ENCODE measurements at regions not wholly inside any gene's neighbourhood (a gene's known extent, or its start where the extent isn't known, plus 50 kb on each side); places are given as distances from the start of the nearest gene placed in this dataset.

GRCh38 chr15:62611002-62611401 lies 431.5 kb upstream of the TPM1 start:
- Histone ChIP-seq H3K27me3 (no peaks in the 10 kb centered on the region), H3K9me3 (peaks cover under 1% of the 10 kb centered on the region; the same call in 1 of the 2 replicates), H3K4me3 (no peak overlapping the region), H3K36me3 (no peaks in the 10 kb centered on the region; the same call in 1 of the 2 replicates)
- DNase-seq: no peak

DNA sequence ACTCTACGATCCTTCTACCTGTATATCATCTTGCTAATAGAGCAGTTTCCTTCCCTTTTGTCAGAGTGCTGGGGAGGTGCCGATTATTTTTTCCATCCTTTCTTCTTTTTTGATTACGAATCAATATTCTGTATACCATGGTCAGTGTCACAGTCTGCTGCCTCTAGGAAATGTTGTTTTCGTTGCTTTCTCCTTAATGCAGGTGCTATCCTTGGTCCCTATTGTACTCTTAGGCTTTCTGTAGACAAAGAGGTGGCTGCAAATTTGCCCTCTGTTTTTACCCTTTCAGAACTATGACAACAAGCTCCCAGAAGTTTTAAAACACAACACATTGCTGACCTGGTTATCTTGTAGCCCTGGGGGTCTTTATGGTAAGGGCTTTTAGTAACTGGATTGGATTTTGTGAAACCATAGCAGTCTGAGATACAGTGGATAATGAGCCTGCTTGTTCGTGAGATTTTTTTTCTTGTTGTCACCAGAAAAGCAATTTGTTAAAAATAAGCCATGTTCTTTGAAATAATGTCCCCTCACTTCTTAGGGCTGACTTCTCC lies 430.3 kb upstream of the TPM1 start:
- no peaks in the 10 kb centered on the region for H3K9me3 ChIP-seq
- no peaks in the 10 kb centered on the region; the same call in 1 of the 2 replicates for H3K36me3 ChIP-seq
- no peak overlapping the region for H3K4me3 ChIP-seq
- no peaks in the 10 kb centered on the region for H3K27me3 ChIP-seq
- no peak for DNase-seq

- H3K9me3 ChIP-seq: no peaks in the 10 kb centered on the region
- no peak for DNase-seq
- no peak overlapping the region for H3K4me3 ChIP-seq
- no peaks in the 10 kb centered on the region for H3K27me3 ChIP-seq
- no peaks in the 10 kb centered on the region for H3K36me3 ChIP-seq
These were observed 429.8 kb upstream of the TPM1 start for GRCh38 chr15:62612771-62613170.

GRCh38 chr15:62616746-62617145 lies 425.8 kb upstream of the TPM1 start:
- H3K27me3 ChIP-seq: no peaks in the 10 kb centered on the region
- no peak for DNase-seq
- no peaks in the 10 kb centered on the region for H3K9me3 ChIP-seq
- no peaks in the 10 kb centered on the region; the same call in 1 of the 2 replicates for H3K36me3 ChIP-seq
- no peak overlapping the region for H3K4me3 ChIP-seq

- H3K4me3 ChIP-seq: no peak overlapping the region
- H3K27me3 ChIP-seq: no peaks in the 10 kb centered on the region
- no peak for DNase-seq
- no peaks in the 10 kb centered on the region for H3K9me3 ChIP-seq
- no peaks in the 10 kb centered on the region; the same call in 1 of the 2 replicates for H3K36me3 ChIP-seq
These were observed 424.8 kb upstream of the TPM1 start for GRCh38 chr15:62617741-62618140.

DNA sequence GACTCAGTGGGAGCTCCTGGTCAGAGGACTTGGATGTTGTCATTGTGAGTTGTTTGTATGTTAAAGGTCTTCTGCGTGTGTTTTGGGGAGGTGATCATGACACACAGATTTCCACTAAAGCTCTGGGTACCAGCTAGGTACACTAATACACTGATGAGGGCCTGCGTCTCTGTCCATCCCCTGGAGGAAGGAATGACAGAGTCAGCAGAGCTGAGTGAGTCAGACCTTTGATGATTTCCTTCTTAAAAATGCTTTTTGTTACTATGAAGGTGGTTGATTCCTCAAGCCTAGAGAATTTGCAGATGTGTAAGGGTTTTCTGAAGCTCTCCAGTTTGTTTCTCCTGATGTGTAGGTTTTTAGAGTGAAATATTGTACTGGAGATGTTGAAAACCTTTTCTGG lies 424.1 kb upstream of the TPM1 start:
- Histone ChIP-seq H3K9me3 (no peaks in the 10 kb centered on the region), H3K27me3 (no peaks in the 10 kb centered on the region), H3K4me3 (no peak overlapping the region), H3K36me3 (no peaks in the 10 kb centered on the region; the same call in 1 of the 2 replicates)
- DNase-seq: peak; percentile 77

GRCh38 chr15:62618846-62619504 lies 423.6 kb upstream of the TPM1 start:
- Histone ChIP-seq H3K27me3 (no peaks in the 10 kb centered on the region), H3K9me3 (no peaks in the 10 kb centered on the region), H3K4me3 (no peak overlapping the region), H3K36me3 (no peaks in the 10 kb centered on the region; the same call in 1 of the 2 replicates)
- DNase-seq: peak; percentile 46

GRCh38 chr15:62619526-62619925 lies 423.0 kb upstream of the TPM1 start:
- Histone ChIP-seq H3K36me3 (no peaks in the 10 kb centered on the region; the same call in 1 of the 2 replicates), H3K4me3 (no peak overlapping the region)

GRCh38 chr15:62622775-62623174 lies 419.8 kb upstream of the TPM1 start:
- no peaks in the 10 kb centered on the region; the same call in 1 of the 2 replicates for H3K36me3 ChIP-seq
- H3K9me3 ChIP-seq: no peaks in the 10 kb centered on the region
- no peak overlapping the region for H3K4me3 ChIP-seq
- DNase-seq: no peak
- no peaks in the 10 kb centered on the region for H3K27me3 ChIP-seq

More at GRCh38 chr15:62619526-62619925, 423.0 kb upstream of the TPM1 start:
- H3K27me3 ChIP-seq: no peaks in the 10 kb centered on the region
- H3K9me3 ChIP-seq: no peaks in the 10 kb centered on the region
- no peak for DNase-seq

GRCh38 chr15:62624547-62625378 lies 417.8 kb upstream of the TPM1 start:
- no peaks in the 10 kb centered on the region for H3K27me3 ChIP-seq
- H3K4me3 ChIP-seq: no peak overlapping the region
- no peaks in the 10 kb centered on the region for H3K36me3 ChIP-seq
- peak; percentile 37 for DNase-seq
- no peaks in the 10 kb centered on the region for H3K9me3 ChIP-seq

GRCh38 chr15:62625429-62626033 lies 417.0 kb upstream of the TPM1 start:
- no peaks in the 10 kb centered on the region for H3K9me3 ChIP-seq
- H3K27me3 ChIP-seq: no peaks in the 10 kb centered on the region
- no peak for DNase-seq
- no peaks in the 10 kb centered on the region for H3K36me3 ChIP-seq
- no peak overlapping the region for H3K4me3 ChIP-seq

- Histone ChIP-seq H3K9me3 (no peaks in the 10 kb centered on the region), H3K4me3 (no peak overlapping the region), H3K27me3 (no peaks in the 10 kb centered on the region), H3K36me3 (no peaks in the 10 kb centered on the region)
- DNase-seq: no peak
These were observed 415.6 kb upstream of the TPM1 start for GRCh38 chr15:62626903-62627302.

GRCh38 chr15:62631076-62631724 lies 411.3 kb upstream of the TPM1 start:
- Histone ChIP-seq H3K4me3 (no peak overlapping the region), H3K36me3 (no peaks in the 10 kb centered on the region), H3K27me3 (no peaks in the 10 kb centered on the region), H3K9me3 (peaks cover 1% of the 10 kb centered on the region; the same call in 1 of the 2 replicates)
- DNase-seq: no peak

GRCh38 chr15:62636823-62637573 lies 405.5 kb upstream of the TPM1 start:
- DNase-seq: no peak

GRCh38 chr15:62637574-62637897 lies 405.0 kb upstream of the TPM1 start:
- no peak for DNase-seq
- H3K36me3 ChIP-seq: no peaks in the 10 kb centered on the region
- no peak overlapping the region for H3K4me3 ChIP-seq

More at GRCh38 chr15:62636823-62637573, 405.5 kb upstream of the TPM1 start:
- no peak overlapping the region for H3K4me3 ChIP-seq
- peaks cover 1% of the 10 kb centered on the region; the same call in 1 of the 2 replicates for H3K9me3 ChIP-seq
- H3K36me3 ChIP-seq: no peaks in the 10 kb centered on the region
- no peaks in the 10 kb centered on the region for H3K27me3 ChIP-seq

More at GRCh38 chr15:62637574-62637897, 405.0 kb upstream of the TPM1 start:
- H3K9me3 ChIP-seq: peaks cover 1% of the 10 kb centered on the region; the same call in 1 of the 2 replicates
- H3K27me3 ChIP-seq: no peaks in the 10 kb centered on the region
